ENCODE measurements at regions not wholly inside any gene's neighbourhood (a gene's known extent, or its start where the extent isn't known, plus 50 kb on each side); places are given as distances from the start of the nearest gene placed in this dataset.

- TF ChIP-seq, protein P1, sequence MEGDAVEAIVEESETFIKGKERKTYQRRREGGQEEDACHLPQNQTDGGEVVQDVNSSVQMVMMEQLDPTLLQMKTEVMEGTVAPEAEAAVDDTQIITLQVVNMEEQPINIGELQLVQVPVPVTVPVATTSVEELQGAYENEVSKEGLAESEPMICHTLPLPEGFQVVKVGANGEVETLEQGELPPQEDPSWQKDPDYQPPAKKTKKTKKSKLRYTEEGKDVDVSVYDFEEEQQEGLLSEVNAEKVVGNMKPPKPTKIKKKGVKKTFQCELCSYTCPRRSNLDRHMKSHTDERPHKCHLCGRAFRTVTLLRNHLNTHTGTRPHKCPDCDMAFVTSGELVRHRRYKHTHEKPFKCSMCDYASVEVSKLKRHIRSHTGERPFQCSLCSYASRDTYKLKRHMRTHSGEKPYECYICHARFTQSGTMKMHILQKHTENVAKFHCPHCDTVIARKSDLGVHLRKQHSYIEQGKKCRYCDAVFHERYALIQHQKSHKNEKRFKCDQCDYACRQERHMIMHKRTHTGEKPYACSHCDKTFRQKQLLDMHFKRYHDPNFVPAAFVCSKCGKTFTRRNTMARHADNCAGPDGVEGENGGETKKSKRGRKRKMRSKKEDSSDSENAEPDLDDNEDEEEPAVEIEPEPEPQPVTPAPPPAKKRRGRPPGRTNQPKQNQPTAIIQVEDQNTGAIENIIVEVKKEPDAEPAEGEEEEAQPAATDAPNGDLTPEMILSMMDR (IDR thresholded peaks at IDR 0.05) = no peak
- TF ChIP-seq EZH2 (IDR thresholded peaks at IDR 0.05; ENCODE audit: borderline replicate concordance, insufficient read depth, low read depth, low read length, poor library complexity, severe bottlenecking) = no peak
These were observed 461.1 kb downstream of the ZNF33B start for GRCh38 chr10:42177077-42177792.

Measured in B cell (primary cell).